HT-29 (cell line): ENCODE measurements at regions not wholly inside any gene's neighbourhood (a gene's known extent, or its start where the extent isn't known, plus 50 kb on each side); places are given as distances from the start of the nearest gene placed in this dataset.
"Not testable (repeated sequence)": the region's sequence is repeated elsewhere in the genome, so short reads cannot be mapped to it uniquely, and the experiment has no call there.

Source experiments
- DNase-seq: peaks from one replicate; pipeline ENCODE4 v3.0.0-alpha.2; 2015; ENCODE audit warnings: low spot score

GRCh38 chr16:66173181-66173580 lies 193.3 kb upstream of the CDH5 start:
- DNase-seq = not testable (repeated sequence)

- no peak for DNase-seq
These were observed 194.0 kb upstream of the CDH5 start for GRCh38 chr16:66172463-66172862.

GRCh38 chr16:66171578-66171977 lies 194.9 kb upstream of the CDH5 start:
- no peak for DNase-seq

- no peak for DNase-seq
These were observed 195.5 kb upstream of the CDH5 start for GRCh38 chr16:66170989-66171388.

GRCh38 chr16:66169817-66170216 lies 196.7 kb upstream of the CDH5 start:
- no peak for DNase-seq

GRCh38 chr16:66168777-66169176 lies 197.7 kb upstream of the CDH5 start:
- DNase-seq = no peak

GRCh38 chr16:66167564-66168291 lies 198.8 kb upstream of the CDH5 start:
- no peak for DNase-seq

- no peak for DNase-seq
These were observed 200.0 kb upstream of the CDH5 start for GRCh38 chr16:66166490-66166889.

GRCh38 chr16:66165879-66166278 lies 200.6 kb upstream of the CDH5 start:
- DNase-seq = no peak

GRCh38 chr16:66164581-66165247 lies 201.8 kb upstream of the CDH5 start:
- no peak for DNase-seq

- no peak for DNase-seq
These were observed 203.7 kb upstream of the CDH5 start for GRCh38 chr16:66162821-66163220.

GRCh38 chr16:66161942-66162341 lies 204.5 kb upstream of the CDH5 start:
- no peak for DNase-seq

GRCh38 chr16:66161269-66161668 lies 205.2 kb upstream of the CDH5 start:
- no peak for DNase-seq

GRCh38 chr16:66159987-66160386 lies 206.5 kb upstream of the CDH5 start:
- DNase-seq = no peak

GRCh38 chr16:66156538-66156937 lies 210.0 kb upstream of the CDH5 start:
- DNase-seq = no peak

- no peak for DNase-seq
These were observed 210.6 kb upstream of the CDH5 start for GRCh38 chr16:66155933-66156332.

- DNase-seq = no peak
These were observed 211.7 kb upstream of the CDH5 start for GRCh38 chr16:66154801-66155200.

GRCh38 chr16:66152823-66153393 lies 213.6 kb upstream of the CDH5 start:
- DNase-seq = no peak

- DNase-seq = no peak
These were observed 214.3 kb upstream of the CDH5 start for GRCh38 chr16:66152181-66152580.

- no peak for DNase-seq
These were observed 215.6 kb upstream of the CDH5 start for GRCh38 chr16:66150698-66151482.

GRCh38 chr16:66147291-66147690 lies 219.2 kb upstream of the CDH5 start:
- DNase-seq = no peak

GRCh38 chr16:66146798-66147197 lies 219.7 kb upstream of the CDH5 start:
- DNase-seq = no peak
